Cardiac fibroblast (primary cell): ENCODE measurements at regions not wholly inside any gene's neighbourhood (a gene's known extent, or its start where the extent isn't known, plus 50 kb on each side); places are given as distances from the start of the nearest gene placed in this dataset.

Source experiments
- DNase-seq, 2 donors: peaks; one replicate each; pipeline versions ENCODE4 v3.0.0 to v3.0.0-alpha.2; 2010; ENCODE audit warnings: low read depth in 2 of 2
- H3K4me3 ChIP-seq, 2 donors: replicated peaks in 1 of 2; 1 replicate in 1 of 2; 2 replicates in 1 of 2; pipeline ENCODE4 v1.5.1; 2011; ENCODE audit warnings: low read depth in 2 of 2, low read length in 2 of 2, mild to moderate bottlenecking in 2 of 2, moderate library complexity in 1 of 2
- CTCF ChIP-seq: IDR thresholded peaks from one replicate; pipeline ENCODE4 v1.5.1; 2011; ENCODE audit warnings: low read depth, mild to moderate bottlenecking, low read length, inconsistent platforms

GRCh38 chr12:5206401-5207175 is 162.9 kb downstream of the KCNA5 start:
- TF ChIP-seq CTCF = no peak
- H3K4me3 ChIP-seq = no peak overlapping the region
- DNase-seq = no peak

- H3K4me3 ChIP-seq = no peak overlapping the region
- no peak for DNase-seq
- no peak for TF ChIP-seq CTCF
These were observed 166.7 kb downstream of the KCNA5 start for GRCh38 chr12:5210179-5210922.

GRCh38 chr12:5210923-5211290 is 167.2 kb downstream of the KCNA5 start:
- no peak for TF ChIP-seq CTCF
- no peak for DNase-seq
- no peak overlapping the region for H3K4me3 ChIP-seq

GRCh38 chr12:5213336-5213735 is 169.7 kb downstream of the KCNA5 start:
- no peak overlapping the region for H3K4me3 ChIP-seq
- TF ChIP-seq CTCF = no peak
- DNase-seq = no peak

- TF ChIP-seq CTCF = no peak
- H3K4me3 ChIP-seq = no peak overlapping the region
- DNase-seq = no peak
These were observed 170.3 kb downstream of the KCNA5 start for GRCh38 chr12:5213990-5214389.

- TF ChIP-seq CTCF = no peak
- H3K4me3 ChIP-seq = no peak overlapping the region
- DNase-seq = no peak
These were observed 174.3 kb downstream of the KCNA5 start for GRCh38 chr12:5217936-5218335.
